Testis (tissue), 2 donors: ENCODE measurements at regions not wholly inside any gene's neighbourhood (a gene's known extent, or its start where the extent isn't known, plus 50 kb on each side); places are given as distances from the start of the nearest gene placed in this dataset.

Experiments used
- POLR2A ChIP-seq: fragments of 450-650 bp; IDR thresholded peaks from one replicate; pipeline ENCODE4 v1.6.1; 2017; ENCODE audit warnings: antibody characterized with exemption, mild to moderate bottlenecking, moderate library complexity
- TF ChIP-seq, protein P1 (sequence below), 3 experiments: fragments of 450-650 bp in 2 of 3; fragments of 200-600 bp in 1 of 3; sonication (generic) in 1 of 3; IDR thresholded peaks; one replicate each; pipeline ENCODE4 v1.5.1; 2016 to 2019; ENCODE audit warnings: antibody characterized with exemption in 3 of 3, mild to moderate bottlenecking in 2 of 3, moderate library complexity in 1 of 3

DNA sequence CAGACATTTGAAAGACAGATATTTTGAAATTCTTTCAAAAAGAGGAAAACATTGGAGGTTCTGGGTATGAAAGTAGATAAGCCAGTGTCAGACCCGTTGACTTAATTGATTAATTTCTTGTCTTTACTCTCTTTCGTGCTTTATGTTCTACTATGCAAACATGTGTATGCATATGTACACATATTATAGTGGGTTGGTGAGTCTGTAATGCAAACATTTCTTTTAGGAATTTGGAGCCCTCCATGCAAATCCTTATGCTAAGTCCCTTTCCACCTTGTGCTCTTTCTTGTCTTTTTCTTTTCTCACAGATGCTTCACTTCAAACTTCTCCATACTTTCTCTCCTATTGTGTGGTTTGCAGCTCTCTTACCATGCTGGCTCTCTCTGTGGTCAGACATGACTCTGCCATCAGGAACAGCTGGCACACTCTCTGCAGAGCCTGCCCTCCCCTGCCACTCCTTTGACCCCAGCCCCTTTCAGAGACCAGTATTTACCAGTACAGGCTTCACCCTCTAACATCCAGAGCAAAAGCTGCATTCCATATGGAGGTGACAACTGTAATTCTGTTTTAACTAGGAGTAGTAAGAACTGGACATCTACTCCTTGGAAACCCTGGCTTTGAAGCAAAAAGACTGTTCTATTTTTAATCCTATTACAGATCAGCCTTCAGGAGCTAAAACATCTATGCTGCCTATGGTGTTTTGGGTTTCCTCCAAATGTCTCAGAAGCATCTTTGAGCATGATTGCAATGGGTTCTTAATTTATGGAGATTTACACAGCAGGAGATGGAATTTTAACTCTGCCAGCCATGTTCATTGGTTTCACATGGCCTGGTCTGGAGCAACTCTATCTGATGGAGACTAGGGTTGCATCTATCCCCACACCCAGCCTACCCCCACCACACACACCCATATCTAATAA lies 386.9 kb upstream of the FAT3 start:
- TF ChIP-seq, protein P1, sequence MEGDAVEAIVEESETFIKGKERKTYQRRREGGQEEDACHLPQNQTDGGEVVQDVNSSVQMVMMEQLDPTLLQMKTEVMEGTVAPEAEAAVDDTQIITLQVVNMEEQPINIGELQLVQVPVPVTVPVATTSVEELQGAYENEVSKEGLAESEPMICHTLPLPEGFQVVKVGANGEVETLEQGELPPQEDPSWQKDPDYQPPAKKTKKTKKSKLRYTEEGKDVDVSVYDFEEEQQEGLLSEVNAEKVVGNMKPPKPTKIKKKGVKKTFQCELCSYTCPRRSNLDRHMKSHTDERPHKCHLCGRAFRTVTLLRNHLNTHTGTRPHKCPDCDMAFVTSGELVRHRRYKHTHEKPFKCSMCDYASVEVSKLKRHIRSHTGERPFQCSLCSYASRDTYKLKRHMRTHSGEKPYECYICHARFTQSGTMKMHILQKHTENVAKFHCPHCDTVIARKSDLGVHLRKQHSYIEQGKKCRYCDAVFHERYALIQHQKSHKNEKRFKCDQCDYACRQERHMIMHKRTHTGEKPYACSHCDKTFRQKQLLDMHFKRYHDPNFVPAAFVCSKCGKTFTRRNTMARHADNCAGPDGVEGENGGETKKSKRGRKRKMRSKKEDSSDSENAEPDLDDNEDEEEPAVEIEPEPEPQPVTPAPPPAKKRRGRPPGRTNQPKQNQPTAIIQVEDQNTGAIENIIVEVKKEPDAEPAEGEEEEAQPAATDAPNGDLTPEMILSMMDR (IDR thresholded peaks at IDR 0.05): no peak
- no peak for TF ChIP-seq POLR2A
